Tibial nerve (tissue), 3 donors: ENCODE measurements at regions not wholly inside any gene's neighbourhood (a gene's known extent, or its start where the extent isn't known, plus 50 kb on each side); places are given as distances from the start of the nearest gene placed in this dataset.

Experiments used
- CTCF ChIP-seq, 5 experiments: fragments of 200-600 bp in 3 of 5; fragments of 450-650 bp in 2 of 5; sonication (generic) in 3 of 5; IDR thresholded peaks; one replicate each; pipeline ENCODE4 v1.5.1; 2016 to 2019; ENCODE audit warnings: antibody characterized with exemption in 5 of 5, mild to moderate bottlenecking in 3 of 5, moderate library complexity in 2 of 5
- POLR2A ChIP-seq, 2 donors: fragments of 450-650 bp; IDR thresholded peaks; one replicate each; pipeline ENCODE4 v1.6.1; 2017; ENCODE audit warnings: antibody characterized with exemption in 2 of 2, mild to moderate bottlenecking in 2 of 2, moderate library complexity in 2 of 2

- TF ChIP-seq CTCF (IDR thresholded peaks at IDR 0.05) (no peak), POLR2A (IDR thresholded peaks at IDR 0.05) (no peak)
Measured at GRCh38 chr4:129230846-129231245, 134.9 kb downstream of the C4orf33 start.
